ENCODE measurements at regions not wholly inside any gene's neighbourhood (a gene's known extent, or its start where the extent isn't known, plus 50 kb on each side); places are given as distances from the start of the nearest gene placed in this dataset.

- DNase-seq = no peak
Measured at GRCh38 chr6:169044381-169045230, 209.0 kb downstream of the THBS2 start.

DNA sequence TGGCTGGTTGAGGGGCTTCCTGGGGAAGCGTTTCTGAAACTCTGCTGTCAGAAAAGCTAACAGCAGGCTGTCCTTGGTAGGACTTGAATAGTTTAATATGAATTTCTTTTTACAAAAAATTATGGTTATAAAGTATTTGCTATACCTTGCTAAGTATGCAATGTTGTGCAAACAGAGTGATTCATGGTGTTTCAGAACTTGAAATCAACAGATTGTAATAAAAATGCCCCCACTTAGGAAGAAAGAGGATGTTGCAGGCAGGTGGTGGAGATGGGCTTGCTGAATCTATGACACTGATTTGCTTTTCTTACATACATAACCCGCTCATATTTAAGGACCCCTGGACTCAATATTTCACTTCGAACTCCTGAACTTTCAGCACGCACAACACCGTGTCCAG lies 211.6 kb downstream of the THBS2 start:
- no peak for DNase-seq

- DNase-seq = no peak
Measured at GRCh38 chr6:169041078-169041477, 212.6 kb downstream of the THBS2 start.

DNA sequence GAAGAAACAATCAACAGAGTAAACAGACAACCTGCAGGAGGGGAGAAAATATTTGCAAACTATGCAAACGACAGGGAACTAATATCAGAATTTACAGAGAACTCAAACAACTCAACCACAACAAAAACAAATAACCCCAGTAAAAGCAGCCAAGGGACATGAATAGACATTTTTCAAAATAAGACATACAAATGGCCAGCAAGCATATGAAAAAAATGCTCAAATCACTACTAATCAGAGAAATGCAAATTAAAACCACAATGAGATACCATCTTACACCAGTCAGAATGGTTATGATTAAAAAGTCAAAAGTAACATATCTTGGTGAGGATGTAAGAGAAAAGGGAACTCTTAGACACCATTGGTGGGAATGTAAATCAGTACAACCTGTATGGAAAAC lies 215.0 kb downstream of the THBS2 start:
- DNase-seq = no peak

DNA sequence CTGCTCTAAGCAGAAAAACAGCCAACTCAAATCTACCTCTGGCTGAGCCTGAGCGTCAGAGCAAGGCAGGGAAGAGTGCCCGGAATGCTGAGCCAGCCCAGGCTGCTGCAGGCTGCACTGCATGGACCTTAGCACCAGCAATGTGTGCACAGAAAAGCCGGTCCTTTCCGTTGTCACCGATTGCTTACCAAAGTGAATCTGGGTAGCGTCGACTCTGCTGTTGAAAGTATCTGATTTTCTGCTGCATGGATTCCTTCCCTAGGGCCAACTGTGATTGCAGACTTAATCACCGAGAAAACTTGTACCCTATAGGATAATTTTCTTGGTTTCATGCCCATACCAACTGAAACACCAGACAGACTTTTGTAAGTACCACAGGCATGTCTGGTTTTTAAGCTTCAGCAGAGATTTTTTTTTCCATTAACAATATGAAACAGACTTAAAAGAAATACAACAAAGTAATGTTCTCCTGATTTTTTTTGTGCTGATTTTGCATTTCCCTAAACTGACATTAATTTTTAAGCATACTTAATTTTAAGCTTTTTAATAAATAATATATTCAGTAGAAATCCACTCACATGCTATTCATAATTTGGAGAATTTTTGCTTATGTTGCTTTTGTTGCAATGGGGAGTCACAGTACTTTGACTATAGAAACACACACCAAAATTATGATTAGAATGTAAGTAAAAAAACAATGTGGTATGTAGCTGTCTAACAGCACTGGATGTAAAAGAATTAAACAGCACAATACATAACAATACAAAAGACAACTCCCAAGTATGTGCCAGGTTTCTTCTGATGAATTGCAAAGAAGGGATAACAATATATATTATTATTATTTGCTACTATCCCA lies 218.0 kb downstream of the THBS2 start:
- DNase-seq = no peak

- no peak for DNase-seq
Measured at GRCh38 chr6:169034516-169035167, 219.0 kb downstream of the THBS2 start.

DNA sequence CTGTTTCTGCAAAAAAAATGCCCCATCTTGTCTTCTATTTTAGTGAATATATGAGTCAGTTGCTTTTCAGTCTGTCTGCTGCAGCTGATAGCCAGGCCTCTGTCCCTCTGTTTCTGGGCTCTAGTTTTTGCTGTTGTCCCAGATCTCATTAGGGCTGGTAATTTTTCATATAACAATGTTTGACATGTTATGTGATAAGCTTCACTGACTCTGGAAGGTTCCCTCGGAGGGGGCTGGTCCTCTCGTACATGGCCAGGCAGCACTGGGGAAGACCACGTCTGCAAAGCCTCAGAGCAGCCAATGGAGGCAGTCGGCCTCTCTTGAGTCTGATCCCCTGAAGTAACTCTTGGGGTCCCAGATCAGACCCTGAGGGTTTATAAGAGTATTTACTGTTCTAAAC lies 223.8 kb downstream of the THBS2 start:
- DNase-seq = no peak

DNA sequence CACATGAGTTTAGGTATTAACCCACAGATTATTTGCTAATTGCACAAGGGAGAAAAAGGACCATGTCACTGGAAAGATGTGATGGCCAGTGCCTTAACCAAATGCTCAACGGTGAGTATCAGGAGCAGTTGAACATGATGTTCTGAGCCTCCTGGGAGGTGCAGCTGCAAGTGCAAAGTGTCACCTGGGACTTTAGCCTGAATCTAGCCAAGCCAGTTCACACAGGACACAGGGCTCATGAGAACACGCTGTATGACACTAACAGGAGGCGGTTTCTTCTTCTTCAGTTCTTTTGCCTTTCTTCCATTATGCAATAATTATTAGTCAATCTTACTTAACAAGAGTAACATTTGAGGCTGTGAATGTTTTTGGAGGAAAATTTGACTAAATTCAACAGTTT lies 225.3 kb downstream of the THBS2 start:
- no peak for DNase-seq

DNA sequence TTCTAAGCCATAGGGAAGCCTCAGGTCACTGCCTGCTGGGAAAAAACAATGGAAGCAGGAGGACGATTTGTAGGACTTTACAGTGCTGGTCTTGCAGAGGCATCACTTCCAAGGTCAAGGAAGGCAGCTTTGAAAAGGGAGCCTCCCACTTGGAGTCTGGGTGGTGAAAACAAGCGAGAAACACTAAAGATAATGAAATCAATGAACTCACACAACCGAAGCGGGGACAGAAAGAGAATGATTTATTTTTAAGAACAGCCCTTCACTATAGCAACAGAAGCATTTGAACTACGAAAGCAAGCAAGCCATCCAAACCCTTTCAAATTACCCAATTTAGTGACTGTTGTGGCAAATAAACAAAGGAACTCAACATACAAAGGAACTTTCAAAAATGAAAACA lies 227.5 kb downstream of the THBS2 start:
- no peak for DNase-seq

DNA sequence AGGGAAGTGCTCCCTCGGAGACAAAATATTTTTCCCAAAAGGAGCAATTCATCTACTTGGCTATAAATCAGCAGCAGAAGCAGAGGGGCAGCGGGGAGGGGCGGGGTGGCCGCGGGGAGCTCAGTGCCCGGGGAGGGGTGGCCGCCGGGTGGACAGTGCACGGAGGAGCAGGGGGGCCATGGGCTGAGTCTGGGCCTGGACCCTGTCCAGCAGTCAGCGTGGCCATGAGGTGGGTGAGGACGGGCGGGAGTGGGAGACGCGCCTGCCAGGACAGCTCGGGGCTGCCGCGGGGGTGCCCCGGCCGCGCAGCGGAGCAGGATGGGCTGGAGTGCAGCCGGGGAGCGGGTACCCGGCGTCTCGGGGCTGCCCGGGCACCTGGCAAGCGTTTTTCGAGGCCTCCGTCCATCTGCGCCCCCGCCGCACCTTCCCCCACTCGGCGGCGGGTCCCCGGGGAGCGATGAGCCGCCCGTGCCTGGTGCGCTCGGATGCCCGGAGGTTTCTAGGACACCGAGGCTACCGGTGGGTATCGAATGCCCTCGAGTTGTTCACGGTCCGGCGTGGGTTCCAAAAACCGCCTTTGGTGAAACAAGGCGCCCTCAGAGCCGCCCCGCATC lies 229.5 kb downstream of the THBS2 start:
- DNase-seq = no peak

- DNase-seq = no peak
Measured at GRCh38 chr6:169023161-169023874, 230.3 kb downstream of the THBS2 start.

DNA sequence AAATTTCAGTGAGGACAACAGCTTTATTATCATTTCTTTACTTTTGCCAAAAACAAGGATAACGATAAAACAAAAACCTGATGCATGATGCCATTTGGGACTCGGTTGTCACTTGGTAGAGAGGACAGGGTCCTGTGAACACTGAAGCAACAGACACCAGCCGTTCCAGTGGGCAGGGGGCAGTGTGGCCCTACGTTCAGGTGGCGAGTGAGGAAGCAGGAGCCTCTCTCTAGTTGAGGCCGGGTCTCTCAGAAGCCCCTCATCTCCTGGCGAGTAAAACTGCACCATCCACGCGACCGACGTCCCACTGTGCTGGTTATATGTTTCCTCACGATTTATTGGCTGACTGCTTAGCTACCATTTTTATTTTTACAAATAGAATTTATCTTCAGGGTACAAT lies 231.6 kb downstream of the THBS2 start:
- no peak for DNase-seq

DNA sequence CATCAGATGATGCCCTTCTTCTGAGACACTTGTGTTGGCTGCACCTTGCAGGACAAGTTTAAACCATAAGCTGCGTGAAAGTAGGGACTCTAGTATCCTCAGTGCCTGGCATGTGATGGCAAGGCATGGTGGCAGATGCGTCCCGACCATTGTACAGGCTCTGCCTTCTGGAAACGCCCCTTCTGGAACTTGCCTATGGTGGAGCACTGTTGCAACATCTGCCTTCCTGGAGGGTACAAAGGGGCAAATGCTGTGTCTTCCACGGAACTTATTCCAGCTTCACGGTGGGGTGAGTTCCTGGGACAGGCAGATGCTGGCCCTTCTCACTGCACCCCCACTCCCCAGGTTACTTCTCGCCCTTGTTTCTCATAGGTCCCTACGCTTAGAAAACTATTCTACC lies 232.8 kb downstream of the THBS2 start:
- DNase-seq = no peak

DNA sequence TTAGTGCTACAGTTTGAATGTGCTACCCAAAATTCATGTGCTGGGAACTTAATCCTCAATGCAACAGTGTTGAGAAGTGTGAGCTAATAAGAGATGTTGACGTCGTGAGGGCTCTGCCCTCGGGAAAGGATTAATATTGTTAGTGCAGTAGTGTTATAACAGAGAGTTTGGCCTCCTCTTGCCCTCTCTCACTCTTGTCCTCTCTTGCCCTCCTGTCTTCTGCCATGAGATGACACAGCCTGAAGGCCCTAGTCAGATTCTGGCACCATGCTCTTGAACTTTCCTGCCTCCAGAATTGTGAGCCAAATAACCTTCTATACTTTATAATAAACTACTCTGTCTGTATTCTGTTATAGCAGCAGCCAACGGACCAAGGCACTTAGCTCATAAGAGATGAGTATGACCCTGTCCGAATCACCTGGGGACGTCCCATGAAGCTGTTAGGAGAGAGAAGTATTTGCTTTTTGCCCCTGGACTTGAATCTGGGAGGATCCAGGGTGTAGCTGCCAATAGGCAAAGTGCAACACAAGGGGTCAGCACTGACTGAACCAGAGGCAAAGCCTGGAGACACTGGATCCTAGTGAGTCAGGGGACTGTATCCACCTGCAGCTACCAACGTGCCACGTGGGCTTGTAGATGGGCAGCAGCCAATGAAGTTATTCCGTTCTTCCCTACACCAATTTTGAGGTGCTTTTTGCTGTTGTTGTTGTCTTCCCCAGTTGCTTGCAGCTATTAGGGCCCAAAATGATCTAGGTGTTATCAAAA lies 233.7 kb downstream of the THBS2 start:
- DNase-seq = no peak

DNA sequence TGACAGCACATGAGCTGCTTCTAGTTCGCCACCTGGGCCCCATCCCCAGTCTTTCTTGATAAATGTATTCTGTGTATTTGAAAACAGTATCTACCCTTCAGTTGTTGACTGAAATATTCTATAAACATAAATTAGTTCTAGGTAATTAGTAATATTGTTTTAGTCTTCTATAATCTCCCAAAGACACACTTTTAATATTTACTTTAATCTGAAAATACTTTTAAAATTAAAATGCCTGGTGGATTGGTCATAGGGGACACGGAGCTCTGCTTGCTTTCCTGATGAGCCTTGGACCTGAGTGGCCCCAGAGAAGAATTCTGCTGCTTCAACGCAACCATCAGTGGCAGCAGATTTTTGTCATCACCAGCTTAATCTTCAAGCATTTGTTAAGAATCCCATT lies 234.5 kb downstream of the THBS2 start:
- DNase-seq = no peak

DNA sequence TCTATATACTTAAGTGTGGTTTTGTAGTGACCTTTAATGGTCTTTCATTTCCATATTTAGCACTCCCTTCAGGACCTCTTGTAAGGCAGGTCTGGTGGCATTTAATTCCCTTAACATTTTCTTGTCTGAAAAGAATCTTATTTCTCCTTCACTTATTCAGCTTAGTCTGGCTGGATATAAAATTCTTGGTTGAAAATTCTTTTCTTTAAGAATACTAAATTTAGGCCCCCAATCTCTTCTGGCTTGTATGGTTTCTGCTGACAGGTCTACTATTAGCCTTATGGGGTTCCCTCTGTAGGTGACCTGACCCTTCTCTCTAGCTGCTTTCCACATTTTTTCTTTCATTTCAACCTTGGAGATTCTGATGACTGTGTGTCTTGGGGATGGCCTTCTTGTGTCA lies 236.9 kb downstream of the THBS2 start:
- DNase-seq = no peak

- DNase-seq = no peak
Measured at GRCh38 chr6:169014211-169015197, 239.1 kb downstream of the THBS2 start.

DNA sequence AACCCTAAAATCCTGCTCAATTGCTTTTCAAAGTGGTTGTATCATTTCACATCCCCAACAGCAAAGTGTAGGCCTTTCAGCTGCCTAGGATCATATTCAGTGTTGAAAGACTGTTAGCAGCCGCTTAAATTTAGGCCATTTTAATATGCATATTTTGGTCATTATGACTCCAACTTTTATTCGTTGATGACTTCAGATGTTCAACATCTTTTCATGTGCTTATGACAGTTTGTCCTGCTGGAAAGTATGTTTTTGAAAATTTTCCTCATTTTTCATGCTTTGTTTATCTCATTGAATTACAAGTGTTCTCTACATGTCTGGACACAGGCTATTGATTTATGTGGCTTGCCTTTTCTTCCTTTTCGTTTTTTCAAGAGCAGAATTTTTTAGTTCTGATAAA lies 244.0 kb downstream of the THBS2 start:
- DNase-seq = no peak

GRCh38 chr6:169008641-169009257 lies 244.9 kb downstream of the THBS2 start:
- no peak for DNase-seq

GRCh38 chr6:169005166-169005565 lies 248.5 kb downstream of the THBS2 start:
- DNase-seq = no peak
